GM12878 (cell line): ENCODE measurements at regions not wholly inside any gene's neighbourhood (a gene's known extent, or its start where the extent isn't known, plus 50 kb on each side); places are given as distances from the start of the nearest gene placed in this dataset.

Experiments used
- BCL3 ChIP-seq: IDR thresholded peaks from 2 replicates; pipeline ENCODE4 v1.6.1; 2011; ENCODE audit warnings: borderline replicate concordance, low read depth, mild to moderate bottlenecking, moderate library complexity, low read length; ENCODE audit not compliant: insufficient read depth, poor library complexity, severe bottlenecking
- CTCF ChIP-seq, 3 experiments: IDR thresholded peaks in 2 of 3; conservative IDR thresholded peaks in 1 of 3; 2 replicates each; pipeline ENCODE4 v1.5.1; 2011; ENCODE audit warnings: low read depth in 3 of 3, low read length in 3 of 3, mild to moderate bottlenecking in 3 of 3, control low read depth in 2 of 3, moderate library complexity in 2 of 3, inconsistent platforms in 1 of 3, mixed read lengths in 1 of 3; ENCODE audit not compliant: control insufficient read depth in 2 of 3, insufficient read depth in 1 of 3; ENCODE audit errors: extremely low read depth in 1 of 3
- EZH2 ChIP-seq: IDR thresholded peaks from 2 replicates; pipeline ENCODE4 v1.6.1; 2012; ENCODE audit warnings: low read depth, mild to moderate bottlenecking, control low read depth, inconsistent platforms, low read length, borderline replicate concordance; ENCODE audit not compliant: control insufficient read depth
- MYC ChIP-seq: IDR thresholded peaks from 2 replicates; pipeline ENCODE4 v1.6.1; 2011; ENCODE audit warnings: mild to moderate bottlenecking, low read length, moderate library complexity, inconsistent platforms; ENCODE audit not compliant: insufficient read depth, insufficient replicate concordance, insufficient read length, severe bottlenecking
- NR2F1 ChIP-seq: fragments of 450-650 bp; conservative IDR thresholded peaks from 2 replicates; pipeline ENCODE4 v1.6.1; 2017; ENCODE audit warnings: mild to moderate bottlenecking
- RAD21 ChIP-seq: IDR thresholded peaks from 2 replicates; pipeline ENCODE4 v1.6.1; 2011; ENCODE audit warnings: mild to moderate bottlenecking, low read depth, low read length, moderate library complexity; ENCODE audit not compliant: insufficient read depth

- TF ChIP-seq BCL3 (no peak), MYC (no peak), EZH2 (no peak), RAD21 (no peak), NR2F1 (no peak), CTCF (IDR thresholded peaks at IDR 0.05 in 2 of 3, conservative IDR thresholded peaks at IDR 0.05 in 1 of 3; ENCODE audit: control insufficient read depth in 2 of 3, extremely low read depth in 1 of 3, insufficient read depth in 1 of 3, low read depth in 3 of 3, low read length in 3 of 3) (no peak)
Observed at GRCh38 chr20:17885076-17885475, 83.5 kb downstream of the SNX5 start.
